A673 (cell line): ENCODE measurements at regions not wholly inside any gene's neighbourhood (a gene's known extent, or its start where the extent isn't known, plus 50 kb on each side); places are given as distances from the start of the nearest gene placed in this dataset.

ENCODE experiments used
- BruUV-seq: library from RNA; stranded (reverse); fragments of 400-500 nt; replicated peaks from 2 replicates; lab custom pipeline; 2021; lab: Mats Ljungman, UMichigan
- CTCF ChIA-PET: fragments of 300-600 bp; sonication (Branson Sonifier 250); formaldehyde crosslinking; loops from one replicate; lab custom pipeline; 2022; ENCODE audit warnings: antibody characterized with exemption; lab: Charles Lee
- POLR2A ChIA-PET: fragments of 300-600 bp; sonication (Branson Sonifier 250); formaldehyde crosslinking; loops from one replicate; lab custom pipeline; 2022; ENCODE audit warnings: antibody characterized with exemption; ENCODE audit not compliant: low non-redundant PET; lab: Charles Lee
- DNase-seq: peaks from one replicate; pipeline ENCODE4 v3.0.0-alpha.2; 2015; ENCODE audit warnings: low spot score
- H3K27ac ChIP-seq: fragments of 200-600 bp; sonication (generic); 2 replicates; pipeline ENCODE4 v1.5.1; 2016; ENCODE audit warnings: mixed run types, low read depth, mild to moderate bottlenecking, mixed read lengths, antibody characterized with exemption, low read length; ENCODE audit not compliant: poor library complexity, severe bottlenecking
- H3K27me3 ChIP-seq: fragments of 200-600 bp; sonication (generic); replicated peaks from 2 replicates; pipeline ENCODE4 v1.6.1; 2017; ENCODE audit warnings: mixed run types, low read depth, mild to moderate bottlenecking, mixed read lengths, antibody characterized with exemption, low read length; ENCODE audit not compliant: insufficient read depth, poor library complexity
- H3K36me3 ChIP-seq: fragments of 200-600 bp; sonication (generic); 2 replicates; pipeline ENCODE4 v1.6.1; 2016; ENCODE audit warnings: mixed run types, mild to moderate bottlenecking, mixed read lengths, antibody characterized with exemption, low read length; ENCODE audit not compliant: insufficient read depth, poor library complexity, severe bottlenecking
- H3K4me1 ChIP-seq: fragments of 200-600 bp; sonication (generic); 2 replicates; pipeline ENCODE4 v1.6.1; 2017; ENCODE audit warnings: mixed run types, mild to moderate bottlenecking, mixed read lengths, antibody characterized with exemption, low read length; ENCODE audit not compliant: insufficient read depth, poor library complexity, severe bottlenecking
- H3K4me3 ChIP-seq: fragments of 200-600 bp; sonication (generic); 2 replicates; pipeline ENCODE4 v1.5.1; 2016; ENCODE audit warnings: low read depth, mixed run types, mild to moderate bottlenecking, mixed read lengths, low read length; ENCODE audit not compliant: poor library complexity, severe bottlenecking
- H3K9me3 ChIP-seq: fragments of 200-600 bp; sonication (generic); 2 replicates; pipeline ENCODE4 v1.6.1; 2016; ENCODE audit warnings: mixed run types, low read depth, mild to moderate bottlenecking, mixed read lengths, antibody characterized with exemption, low read length; ENCODE audit not compliant: poor library complexity, severe bottlenecking
- EZH2 ChIP-seq: fragments of 200-600 bp; sonication (generic); IDR thresholded peaks from 2 replicates; pipeline ENCODE4 v1.6.1; 2017; ENCODE audit warnings: borderline replicate concordance, low read depth, mild to moderate bottlenecking, mixed read lengths, antibody characterized with exemption, low read length; ENCODE audit not compliant: poor library complexity, severe bottlenecking
- intact Hi-C: fragments of 100-400 bp; cut with micrococcal nuclease; formaldehyde crosslinking; loops from one replicate; pipeline ENCODE4 v1.10.0; 2022; ENCODE audit not compliant: unreplicated experiment
- TF ChIP-seq, protein P1 (sequence below): fragments of 300-800, 200-600 bp; sonication (generic); conservative IDR thresholded peaks from 2 replicates; pipeline ENCODE4 v1.5.1; 2017; ENCODE audit warnings: low read depth, mild to moderate bottlenecking, antibody characterized with exemption, low read length, moderate library complexity, mixed read lengths

DNA sequence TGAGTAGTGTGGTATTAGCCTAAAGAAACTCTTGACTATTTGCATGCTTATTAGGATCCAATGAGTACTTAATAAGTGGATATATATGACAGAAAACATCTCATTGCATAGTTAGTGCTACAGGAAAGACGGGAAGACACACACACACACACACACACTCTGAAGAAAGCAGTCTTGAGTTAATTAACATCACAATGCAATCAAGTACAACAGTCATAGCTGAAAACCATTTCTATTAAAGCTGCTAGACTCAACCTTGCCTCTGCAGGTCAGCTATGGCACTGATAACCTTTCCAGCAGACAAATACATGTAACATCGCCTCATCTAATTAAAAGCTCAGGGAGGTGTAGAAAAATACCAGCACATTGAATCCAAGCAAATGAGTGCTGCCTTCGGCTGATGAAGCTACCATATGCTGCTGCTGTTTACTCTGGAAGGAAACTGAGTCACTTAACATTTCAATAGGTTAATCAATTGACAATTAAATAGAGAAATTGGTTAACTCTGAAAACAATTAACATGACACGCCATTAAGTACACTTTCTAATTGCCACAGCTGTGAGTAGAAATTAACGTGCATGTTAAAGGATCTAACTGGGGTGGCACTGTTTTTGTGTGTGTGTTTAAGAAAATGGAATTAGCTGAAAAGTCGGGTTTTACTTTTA lies 93.2 kb upstream of the OTX2 start:
- POLR2A ChIA-PET, result no interaction called here
- no peak for TF ChIP-seq EZH2
- BruUV-seq, result no TSS peak

GRCh38 chr14:56902385-56902784 lies 92.1 kb upstream of the OTX2 start:
- POLR2A ChIA-PET, result no interaction called here
- H3K27ac ChIP-seq, result no peak overlapping the region

More for the DNA sequence above, 93.2 kb upstream of the OTX2 start:
- H3K9me3 ChIP-seq, result no peaks in the 10 kb centered on the region
- DNase-seq, result no peak
- no peak overlapping the region for H3K27ac ChIP-seq
- peaks cover 7% of the 10 kb centered on the region for H3K4me1 ChIP-seq
- intact Hi-C loops, result no loop called here
- H3K4me3 ChIP-seq, result no peak overlapping the region
- no peaks in the 10 kb centered on the region for H3K27me3 ChIP-seq
- CTCF ChIA-PET, result interaction anchor here (0.7 kb wide), 1 partner anchor 1305 kb away, joined by 3 read pairs; no protein-coding TSS in a partner anchor
- no peaks in the 10 kb centered on the region for H3K36me3 ChIP-seq

GRCh38 chr14:56900726-56901125 lies 90.4 kb upstream of the OTX2 start:
- TF ChIP-seq EZH2, result no peak
- TF ChIP-seq, protein P1, sequence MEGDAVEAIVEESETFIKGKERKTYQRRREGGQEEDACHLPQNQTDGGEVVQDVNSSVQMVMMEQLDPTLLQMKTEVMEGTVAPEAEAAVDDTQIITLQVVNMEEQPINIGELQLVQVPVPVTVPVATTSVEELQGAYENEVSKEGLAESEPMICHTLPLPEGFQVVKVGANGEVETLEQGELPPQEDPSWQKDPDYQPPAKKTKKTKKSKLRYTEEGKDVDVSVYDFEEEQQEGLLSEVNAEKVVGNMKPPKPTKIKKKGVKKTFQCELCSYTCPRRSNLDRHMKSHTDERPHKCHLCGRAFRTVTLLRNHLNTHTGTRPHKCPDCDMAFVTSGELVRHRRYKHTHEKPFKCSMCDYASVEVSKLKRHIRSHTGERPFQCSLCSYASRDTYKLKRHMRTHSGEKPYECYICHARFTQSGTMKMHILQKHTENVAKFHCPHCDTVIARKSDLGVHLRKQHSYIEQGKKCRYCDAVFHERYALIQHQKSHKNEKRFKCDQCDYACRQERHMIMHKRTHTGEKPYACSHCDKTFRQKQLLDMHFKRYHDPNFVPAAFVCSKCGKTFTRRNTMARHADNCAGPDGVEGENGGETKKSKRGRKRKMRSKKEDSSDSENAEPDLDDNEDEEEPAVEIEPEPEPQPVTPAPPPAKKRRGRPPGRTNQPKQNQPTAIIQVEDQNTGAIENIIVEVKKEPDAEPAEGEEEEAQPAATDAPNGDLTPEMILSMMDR, result no peak
- no peaks in the 10 kb centered on the region for H3K9me3 ChIP-seq
- no peaks in the 10 kb centered on the region for H3K36me3 ChIP-seq
- no peak overlapping the region for H3K4me3 ChIP-seq
- ChIA-PET CTCF (no interaction called here), POLR2A (interaction anchor here (0.5 kb wide), 1 partner anchor 15 kb away, joined by 8 read pairs; no protein-coding TSS in a partner anchor)
- H3K4me1 ChIP-seq, result peaks cover 19% of the 10 kb centered on the region
- no peak for DNase-seq
- BruUV-seq, result no TSS peak
- no peaks in the 10 kb centered on the region for H3K27me3 ChIP-seq
- intact Hi-C loops, result no loop called here
- no peak overlapping the region for H3K27ac ChIP-seq

More at GRCh38 chr14:56902385-56902784, 92.1 kb upstream of the OTX2 start:
- intact Hi-C loops, result no loop called here
- BruUV-seq, result no TSS peak
- CTCF ChIA-PET, result interaction anchor here (0.6 kb wide), 1 partner anchor 1303 kb away, joined by 3 read pairs; no protein-coding TSS in a partner anchor
- TF ChIP-seq, protein P1, result no peak
- TF ChIP-seq EZH2, result no peak
- Histone ChIP-seq H3K4me3 (no peak overlapping the region), H3K4me1 (peaks cover 9% of the 10 kb centered on the region), H3K9me3 (no peaks in the 10 kb centered on the region), H3K27me3 (no peaks in the 10 kb centered on the region), H3K36me3 (no peaks in the 10 kb centered on the region)
- no peak for DNase-seq

GRCh38 chr14:56899829-56900228 lies 89.5 kb upstream of the OTX2 start:
- peaks cover 19% of the 10 kb centered on the region for H3K4me1 ChIP-seq
- no TSS peak for BruUV-seq
- H3K9me3 ChIP-seq, result no peaks in the 10 kb centered on the region
- H3K36me3 ChIP-seq, result no peaks in the 10 kb centered on the region
- TF ChIP-seq, protein P1, result no peak
- TF ChIP-seq EZH2, result no peak
- ChIA-PET CTCF (no interaction called here), POLR2A (no interaction called here)
- H3K27me3 ChIP-seq, result no peaks in the 10 kb centered on the region
- DNase-seq, result no peak
- no peak overlapping the region for H3K27ac ChIP-seq
- no peak overlapping the region for H3K4me3 ChIP-seq
- intact Hi-C loops, result no loop called here
